Esophagus squamous epithelium (tissue), 4 donors: ENCODE measurements at regions not wholly inside any gene's neighbourhood (a gene's known extent, or its start where the extent isn't known, plus 50 kb on each side); places are given as distances from the start of the nearest gene placed in this dataset.

ENCODE experiments used
- POLR2A ChIP-seq, 4 donors: fragments of 450-650 bp; IDR thresholded peaks; one replicate each; pipeline ENCODE4 v1.6.1; 2017; ENCODE audit warnings: antibody characterized with exemption in 4 of 4, mild to moderate bottlenecking in 4 of 4, moderate library complexity in 3 of 4
- TF ChIP-seq, protein P1 (sequence below), 6 experiments: fragments of 450-650 bp in 4 of 6; fragments of 200-600 bp in 2 of 6; sonication (generic) in 2 of 6; IDR thresholded peaks; one replicate each; pipeline ENCODE4 v1.5.1; 2016 to 2019; ENCODE audit warnings: antibody characterized with exemption in 6 of 6, mild to moderate bottlenecking in 4 of 6, moderate library complexity in 4 of 6

DNA sequence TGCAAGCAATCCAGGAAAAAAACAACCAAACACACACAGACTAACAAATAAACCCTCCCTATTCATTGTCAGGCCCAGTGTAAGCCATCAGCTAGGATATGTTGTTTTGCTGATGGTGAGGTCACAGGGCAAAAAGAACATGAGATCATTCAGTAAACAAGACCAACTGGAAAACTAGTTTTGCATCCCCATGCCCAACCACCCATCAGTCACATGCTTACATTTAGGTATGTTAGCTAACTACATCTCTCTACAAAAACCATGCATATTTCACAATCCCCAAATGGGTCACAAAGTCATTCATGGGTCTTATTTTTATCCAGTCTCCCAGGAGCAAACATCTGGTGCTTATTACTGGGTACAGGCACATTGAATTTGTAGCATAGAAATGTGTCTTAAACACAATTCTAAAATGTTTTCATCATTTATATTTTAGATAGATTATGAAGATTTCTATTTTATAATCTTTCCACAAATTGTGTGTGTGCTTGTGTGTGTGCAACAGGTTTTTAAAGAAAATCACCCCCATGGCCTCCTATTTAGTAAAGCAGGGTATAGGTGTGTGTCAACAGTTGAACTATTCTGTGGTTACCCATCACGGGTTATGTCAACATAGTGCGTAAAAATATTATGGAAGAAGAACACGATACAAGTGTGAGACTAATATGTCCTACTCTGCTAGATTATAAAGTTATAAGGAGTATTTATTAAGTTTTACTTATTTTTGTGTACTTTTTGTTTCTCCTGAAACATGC lies 103.8 kb upstream of the AKR1E2 start:
- TF ChIP-seq, protein P1, sequence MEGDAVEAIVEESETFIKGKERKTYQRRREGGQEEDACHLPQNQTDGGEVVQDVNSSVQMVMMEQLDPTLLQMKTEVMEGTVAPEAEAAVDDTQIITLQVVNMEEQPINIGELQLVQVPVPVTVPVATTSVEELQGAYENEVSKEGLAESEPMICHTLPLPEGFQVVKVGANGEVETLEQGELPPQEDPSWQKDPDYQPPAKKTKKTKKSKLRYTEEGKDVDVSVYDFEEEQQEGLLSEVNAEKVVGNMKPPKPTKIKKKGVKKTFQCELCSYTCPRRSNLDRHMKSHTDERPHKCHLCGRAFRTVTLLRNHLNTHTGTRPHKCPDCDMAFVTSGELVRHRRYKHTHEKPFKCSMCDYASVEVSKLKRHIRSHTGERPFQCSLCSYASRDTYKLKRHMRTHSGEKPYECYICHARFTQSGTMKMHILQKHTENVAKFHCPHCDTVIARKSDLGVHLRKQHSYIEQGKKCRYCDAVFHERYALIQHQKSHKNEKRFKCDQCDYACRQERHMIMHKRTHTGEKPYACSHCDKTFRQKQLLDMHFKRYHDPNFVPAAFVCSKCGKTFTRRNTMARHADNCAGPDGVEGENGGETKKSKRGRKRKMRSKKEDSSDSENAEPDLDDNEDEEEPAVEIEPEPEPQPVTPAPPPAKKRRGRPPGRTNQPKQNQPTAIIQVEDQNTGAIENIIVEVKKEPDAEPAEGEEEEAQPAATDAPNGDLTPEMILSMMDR (IDR thresholded peaks at IDR 0.05) = no peak
- no peak for TF ChIP-seq POLR2A (IDR thresholded peaks at IDR 0.05)
